ENCODE measurements at regions not wholly inside any gene's neighbourhood (a gene's known extent, or its start where the extent isn't known, plus 50 kb on each side); places are given as distances from the start of the nearest gene placed in this dataset.
"Not testable (repeated sequence)": the region's sequence is repeated elsewhere in the genome, so short reads cannot be mapped to it uniquely, and the experiment has no call there.

DNA sequence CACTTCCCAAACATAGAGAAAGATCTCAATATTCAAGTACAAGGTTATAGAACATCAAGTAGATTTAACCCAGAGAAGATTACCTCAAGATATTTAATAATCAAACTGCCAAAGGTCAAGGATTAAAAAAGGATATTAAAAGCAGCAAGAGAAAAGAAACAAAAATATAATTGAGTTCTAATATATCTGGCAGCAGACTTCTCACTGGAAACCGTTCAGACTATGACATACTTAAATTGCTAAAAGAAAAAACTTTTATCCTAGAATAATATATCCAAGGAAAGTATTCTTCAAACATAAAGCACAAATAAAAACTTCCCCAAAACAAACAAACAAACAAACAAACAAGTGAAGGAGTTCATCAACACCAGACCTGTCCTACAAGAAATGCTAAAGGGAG is 92.4 kb downstream of the FSCB start:
- H3K27ac Mint-ChIP-seq, result no peak overlapping the region
- CTCF ChIA-PET, result no interaction called here

DNA sequence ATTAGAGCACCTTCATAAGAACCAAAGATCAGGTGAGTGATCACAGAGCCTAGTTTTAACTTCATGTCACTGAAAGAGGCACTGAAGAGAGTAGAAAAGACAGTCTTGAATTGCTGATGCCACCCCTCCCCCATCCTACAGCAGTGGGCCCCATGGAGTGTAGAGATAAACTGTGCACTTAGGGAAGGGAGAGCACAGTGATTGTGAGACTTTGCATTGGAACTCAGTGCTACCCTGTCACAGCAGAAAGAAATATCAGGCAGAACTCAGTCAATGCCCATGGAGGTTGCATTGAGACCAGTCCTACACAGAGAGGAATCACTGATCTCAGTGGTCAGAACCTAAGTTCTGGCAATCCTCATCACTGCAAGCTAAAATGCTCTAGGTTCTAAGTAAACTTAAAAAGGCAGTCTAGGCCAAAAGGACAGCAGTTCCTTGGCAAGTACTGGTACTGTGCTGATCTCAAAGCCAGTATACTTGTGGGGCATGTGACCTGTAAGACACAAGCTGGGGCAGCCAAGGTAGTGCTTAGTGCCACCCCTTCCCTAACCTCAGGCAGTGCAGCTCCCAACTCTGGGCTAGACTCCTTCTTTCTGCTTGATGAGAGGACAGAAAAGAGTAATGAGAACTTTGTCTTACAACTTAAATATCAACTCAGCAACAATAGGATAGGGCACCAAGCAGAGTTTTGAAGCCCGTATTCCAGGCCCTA is 94.1 kb downstream of the FSCB start:
- ATAC-seq (no peak), DNase-seq (no peak)
- Mint-ChIP-seq H3K27me3 (no peaks in the 10 kb centered on the region), H3K4me1 (no peaks in the 10 kb centered on the region), H3K9me3 (ENCODE audit: low read depth) (peaks cover 2% of the 10 kb centered on the region), H3K36me3 (no peaks in the 10 kb centered on the region), H3K4me3 (no peak overlapping the region), H3K27ac (no peak overlapping the region)
- CTCF ChIA-PET, result no interaction called here

More for the DNA sequence above, 92.4 kb downstream of the FSCB start:
- Mint-ChIP-seq H3K36me3 (no peaks in the 10 kb centered on the region), H3K4me1 (no peaks in the 10 kb centered on the region), H3K9me3 (ENCODE audit: low read depth) (peaks cover 6% of the 10 kb centered on the region), H3K4me3 (no peak overlapping the region), H3K27me3 (no peaks in the 10 kb centered on the region)
- ATAC-seq, result no peak
- DNase-seq, result no peak

DNA sequence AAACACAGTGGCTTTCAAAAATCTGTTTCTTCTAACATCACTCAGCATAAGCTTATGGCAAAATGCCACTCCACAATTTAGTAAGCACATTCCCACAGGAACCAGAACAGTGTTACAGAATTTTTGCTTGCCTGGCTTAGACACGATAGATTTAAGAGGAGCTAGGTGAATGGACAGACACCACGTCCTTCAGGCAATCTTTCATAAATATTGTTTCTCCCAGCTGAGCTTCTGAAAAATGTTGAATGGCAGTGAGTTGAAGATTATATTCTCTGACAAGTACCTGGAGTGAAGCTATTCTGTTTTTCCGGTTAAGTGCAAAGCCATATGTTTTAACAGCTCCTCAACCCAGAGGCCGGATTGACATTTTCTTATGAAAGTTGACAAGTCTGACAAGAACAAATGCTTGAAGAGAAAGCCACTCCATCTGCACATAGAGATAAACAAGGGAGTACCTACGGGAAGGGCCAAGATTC is 102.0 kb downstream of the FSCB start:
- CTCF ChIA-PET, result no interaction called here
- H3K9me3 Mint-ChIP-seq (ENCODE audit: low read depth), result peaks cover 4% of the 10 kb centered on the region
- DNase-seq, result no peak
- H3K4me1 Mint-ChIP-seq, result no peaks in the 10 kb centered on the region
- H3K36me3 Mint-ChIP-seq, result no peaks in the 10 kb centered on the region
- no peak for ATAC-seq
- no peak overlapping the region for H3K4me3 Mint-ChIP-seq
- H3K27ac Mint-ChIP-seq, result no peak overlapping the region
- no peaks in the 10 kb centered on the region for H3K27me3 Mint-ChIP-seq

DNA sequence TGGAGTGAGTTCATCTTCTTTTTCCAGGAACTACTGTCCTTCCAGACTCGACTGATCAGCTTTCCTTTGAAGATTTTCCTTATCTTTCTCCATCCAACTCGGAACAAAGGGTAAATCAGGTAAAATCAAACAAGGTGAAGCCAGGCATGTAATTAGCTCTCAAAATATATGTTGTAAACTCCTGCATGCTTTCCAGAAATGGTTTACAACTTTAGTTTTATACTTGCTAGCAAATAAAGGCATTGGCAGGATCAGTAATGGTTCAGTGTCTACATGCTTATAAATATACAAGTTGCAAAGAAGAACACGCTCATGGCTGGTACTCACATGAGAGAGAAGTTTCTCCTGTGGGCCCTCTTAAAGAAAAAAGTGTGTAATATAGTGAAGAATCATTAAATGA is 102.5 kb downstream of the FSCB start:
- ATAC-seq (no peak), DNase-seq (no peak)
- Mint-ChIP-seq H3K4me3 (no peak overlapping the region), H3K9me3 (ENCODE audit: low read depth) (peaks cover 4% of the 10 kb centered on the region), H3K4me1 (no peaks in the 10 kb centered on the region), H3K27ac (no peak overlapping the region), H3K27me3 (no peaks in the 10 kb centered on the region), H3K36me3 (no peaks in the 10 kb centered on the region)
- CTCF ChIA-PET, result no interaction called here

DNA sequence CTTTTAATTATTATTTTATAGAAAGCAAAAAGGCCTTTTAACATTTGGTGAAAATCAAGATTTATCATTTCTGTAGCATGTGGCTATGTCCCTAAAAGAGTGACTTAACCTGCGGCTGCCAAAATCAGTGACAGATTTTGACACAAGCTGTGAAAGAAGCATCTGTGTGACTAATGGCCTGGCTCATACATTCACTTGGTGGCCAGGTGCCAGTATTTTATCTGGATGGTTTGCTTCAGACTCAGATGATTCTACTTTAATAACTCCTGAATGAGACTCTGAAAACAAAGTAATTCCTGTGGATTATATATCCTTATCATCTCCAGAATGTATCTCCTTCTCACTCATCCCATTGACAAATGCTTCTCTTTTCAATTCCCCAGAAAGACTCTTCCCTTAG is 103.0 kb downstream of the FSCB start:
- Mint-ChIP-seq H3K36me3 (no peaks in the 10 kb centered on the region), H3K27me3 (no peaks in the 10 kb centered on the region), H3K4me3 (no peak overlapping the region), H3K9me3 (ENCODE audit: low read depth) (peaks cover 4% of the 10 kb centered on the region), H3K27ac (no peak overlapping the region), H3K4me1 (no peaks in the 10 kb centered on the region)
- CTCF ChIA-PET, result no interaction called here
- no peak for DNase-seq
- no peak for ATAC-seq

DNA sequence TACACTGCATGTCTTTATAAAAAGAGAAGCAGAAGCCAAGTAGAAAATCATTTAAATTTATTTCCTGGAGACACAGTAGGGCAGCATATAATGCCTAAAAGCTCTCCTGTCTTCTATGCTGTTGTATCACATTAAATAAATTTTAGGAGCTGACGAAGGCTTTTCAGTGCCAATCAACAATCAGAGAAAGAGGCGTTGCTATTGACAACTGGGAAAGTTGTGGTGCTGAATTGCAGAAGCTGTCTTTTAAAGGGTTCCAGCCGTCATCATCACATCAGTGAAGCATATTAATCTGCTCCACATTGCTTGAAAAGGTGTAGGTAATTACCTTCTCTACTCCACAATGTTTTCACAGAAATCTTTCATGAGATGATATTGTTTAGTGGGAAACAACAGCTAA is 103.9 kb downstream of the FSCB start:
- Mint-ChIP-seq H3K4me3 (no peak overlapping the region), H3K27me3 (no peaks in the 10 kb centered on the region), H3K9me3 (ENCODE audit: low read depth) (peaks cover 4% of the 10 kb centered on the region), H3K27ac (no peak overlapping the region), H3K36me3 (no peaks in the 10 kb centered on the region), H3K4me1 (no peaks in the 10 kb centered on the region)
- no peak for ATAC-seq
- DNase-seq, result no peak
- CTCF ChIA-PET, result no interaction called here

DNA sequence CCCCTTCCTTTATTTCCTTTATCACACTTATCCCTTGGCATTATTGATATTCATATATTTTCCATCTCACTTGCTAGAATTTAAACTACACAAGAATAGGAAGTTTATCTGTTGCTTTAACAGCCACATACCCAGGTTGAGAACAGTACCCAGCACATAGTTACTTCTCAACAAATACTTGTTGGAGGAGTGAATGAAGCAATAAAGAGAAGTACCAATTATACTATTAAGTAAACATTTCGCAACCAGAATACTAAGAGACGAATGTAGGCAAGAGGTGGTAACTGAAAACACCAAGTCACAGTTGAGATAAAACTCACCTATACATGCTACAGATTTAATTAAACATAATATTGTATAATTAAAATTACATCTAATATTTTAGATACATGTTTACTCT is 110.9 kb downstream of the FSCB start:
- CTCF ChIA-PET, result no interaction called here
- no peak overlapping the region for H3K27ac Mint-ChIP-seq
- H3K4me1 Mint-ChIP-seq, result no peaks in the 10 kb centered on the region
- no peak overlapping the region for H3K4me3 Mint-ChIP-seq
- H3K36me3 Mint-ChIP-seq, result no peaks in the 10 kb centered on the region
- H3K9me3 Mint-ChIP-seq (ENCODE audit: low read depth), result no peaks in the 10 kb centered on the region
- no peaks in the 10 kb centered on the region for H3K27me3 Mint-ChIP-seq
- DNase-seq (no peak), ATAC-seq (no peak)

DNA sequence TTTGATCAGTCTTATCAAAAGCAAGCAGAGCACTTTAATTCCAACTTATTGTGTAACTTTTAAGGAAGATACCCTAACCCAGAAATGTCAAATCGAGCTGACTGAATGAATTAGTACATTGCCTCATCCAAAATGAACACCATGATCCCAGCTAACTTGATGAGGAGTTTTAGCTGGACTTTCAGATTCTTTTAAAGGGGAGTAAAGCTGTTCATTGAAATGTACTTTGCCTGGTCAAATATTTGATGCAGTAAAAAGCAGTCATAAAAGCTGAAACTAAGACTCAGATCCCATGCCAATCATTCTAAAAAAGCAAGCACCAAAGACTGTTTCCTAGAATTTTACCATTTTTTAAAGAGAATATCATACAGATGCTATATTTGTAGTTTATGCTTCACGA is 114.1 kb downstream of the FSCB start:
- ATAC-seq, result no peak
- no peak overlapping the region for H3K4me3 Mint-ChIP-seq
- H3K27ac Mint-ChIP-seq, result no peak overlapping the region
- no peaks in the 10 kb centered on the region for H3K27me3 Mint-ChIP-seq
- H3K36me3 Mint-ChIP-seq, result no peaks in the 10 kb centered on the region
- no peaks in the 10 kb centered on the region for H3K9me3 Mint-ChIP-seq (ENCODE audit: low read depth)
- H3K4me1 Mint-ChIP-seq, result no peaks in the 10 kb centered on the region
- DNase-seq, result no peak
- CTCF ChIA-PET, result no interaction called here

DNA sequence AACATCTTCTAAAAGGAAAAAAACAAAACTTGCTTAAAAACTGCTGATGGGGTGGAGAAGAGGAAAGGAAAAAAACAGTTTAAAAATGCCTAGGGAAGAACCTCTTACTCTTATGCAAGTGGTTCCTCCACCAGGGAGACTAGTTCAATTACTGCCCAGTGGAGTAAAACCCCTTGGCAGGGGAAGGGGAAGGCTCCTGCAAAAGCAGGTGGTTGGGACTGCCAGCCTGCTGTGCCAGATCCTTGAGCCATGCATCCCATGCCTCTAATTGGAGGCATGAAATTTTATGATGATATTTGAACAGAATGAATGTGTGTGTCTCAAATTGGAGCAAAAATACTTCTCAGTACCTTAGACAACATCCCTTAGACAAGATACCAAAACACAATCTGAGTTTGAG is 118.8 kb downstream of the FSCB start:
- H3K4me1 Mint-ChIP-seq, result no peaks in the 10 kb centered on the region
- ATAC-seq (no peak), DNase-seq (no peak)
- H3K9me3 Mint-ChIP-seq (ENCODE audit: low read depth), result no peaks in the 10 kb centered on the region
- CTCF ChIA-PET, result no interaction called here
- H3K36me3 Mint-ChIP-seq, result no peaks in the 10 kb centered on the region
- H3K27me3 Mint-ChIP-seq, result no peaks in the 10 kb centered on the region
- H3K4me3 Mint-ChIP-seq, result no peak overlapping the region
- H3K27ac Mint-ChIP-seq, result no peak overlapping the region

DNA sequence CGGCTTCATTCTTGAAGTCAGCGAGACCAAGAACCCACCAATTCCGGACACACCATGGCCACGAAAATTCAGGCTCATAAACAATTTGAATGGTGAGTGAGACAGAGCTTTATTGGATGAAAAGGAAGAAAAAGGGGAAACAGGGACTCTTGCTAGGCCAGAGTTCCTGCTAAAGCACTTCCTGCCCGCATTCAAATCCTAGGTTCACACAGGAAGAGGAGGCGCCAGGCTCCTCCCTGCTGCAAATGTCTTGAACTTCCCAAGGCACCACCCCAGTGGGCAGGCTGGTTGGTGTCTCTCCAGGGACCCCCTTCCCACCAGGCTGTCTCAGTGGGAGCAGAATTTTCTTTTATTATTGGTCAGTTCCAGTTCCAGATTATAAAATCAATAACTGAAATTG is 121.2 kb downstream of the FSCB start:
- CTCF ChIA-PET, result no interaction called here
- DNase-seq (no peak), ATAC-seq (no peak)
- Mint-ChIP-seq H3K27me3 (no peaks in the 10 kb centered on the region), H3K27ac (no peak overlapping the region), H3K4me3 (no peak overlapping the region), H3K4me1 (no peaks in the 10 kb centered on the region), H3K9me3 (ENCODE audit: low read depth) (no peaks in the 10 kb centered on the region), H3K36me3 (no peaks in the 10 kb centered on the region)

DNA sequence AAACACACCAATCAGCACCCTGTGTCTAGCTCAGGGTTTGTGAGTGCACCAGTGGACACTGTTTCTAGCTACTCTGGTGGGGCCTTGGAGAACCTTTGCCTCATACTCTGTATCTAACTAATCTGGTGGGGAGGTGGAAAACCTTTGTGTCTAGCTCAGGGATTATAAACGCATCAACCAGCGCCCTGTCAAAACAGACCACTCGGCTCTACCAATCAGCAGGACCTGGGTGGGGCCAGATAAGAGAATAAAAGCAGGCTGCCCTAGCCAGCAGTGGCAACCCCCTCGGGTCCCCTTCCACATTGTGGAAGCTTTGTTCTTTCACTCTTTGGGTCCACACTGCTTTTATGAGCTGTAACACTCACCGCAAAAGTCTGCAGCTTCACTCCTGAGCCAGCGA is 121.8 kb downstream of the FSCB start:
- CTCF ChIA-PET; DNase-seq; H3K4me3 Mint-ChIP-seq; H3K27me3 Mint-ChIP-seq; ATAC-seq; H3K27ac Mint-ChIP-seq; H3K36me3 Mint-ChIP-seq; H3K4me1 Mint-ChIP-seq; H3K9me3 Mint-ChIP-seq (ENCODE audit: low read depth): not testable (repeated sequence)

DNA sequence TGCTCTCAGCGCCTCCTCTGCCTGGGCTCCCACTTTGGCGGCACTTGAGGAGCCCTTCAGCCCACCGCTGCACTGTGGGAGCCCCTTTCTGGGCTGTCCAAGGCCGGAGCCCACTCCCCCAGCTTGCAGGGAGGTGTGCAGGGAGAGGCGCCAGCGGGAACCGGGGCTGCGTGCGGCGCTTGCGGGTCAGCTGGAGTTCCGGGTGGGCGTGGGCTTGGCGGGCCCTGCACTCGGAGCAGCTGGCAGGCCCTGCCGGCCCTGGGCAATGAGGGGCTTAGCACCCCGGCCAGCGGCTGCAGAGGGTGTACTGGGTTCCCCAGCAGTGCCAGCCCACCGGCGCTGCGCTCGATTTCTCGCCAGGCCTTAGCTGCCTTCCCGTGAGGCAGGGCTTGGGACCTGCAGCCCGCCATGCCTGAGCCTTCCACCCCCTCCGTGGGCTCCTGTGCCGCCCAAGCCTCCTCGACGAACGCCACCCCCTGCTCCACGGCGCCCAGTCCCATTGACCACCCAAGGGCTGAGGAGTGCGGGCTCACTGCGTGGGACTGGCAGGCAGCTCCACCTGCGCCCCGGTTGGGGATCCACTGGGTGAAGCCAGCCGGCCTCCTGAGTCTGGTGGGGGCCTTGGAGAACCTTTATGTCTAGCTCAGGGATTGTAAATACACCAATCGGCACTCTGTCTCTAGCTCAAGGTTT is 122.3 kb downstream of the FSCB start:
- H3K9me3 Mint-ChIP-seq (ENCODE audit: low read depth); H3K27ac Mint-ChIP-seq; DNase-seq; H3K36me3 Mint-ChIP-seq; H3K27me3 Mint-ChIP-seq; CTCF ChIA-PET; ATAC-seq; H3K4me1 Mint-ChIP-seq; H3K4me3 Mint-ChIP-seq: not testable (repeated sequence)

DNA sequence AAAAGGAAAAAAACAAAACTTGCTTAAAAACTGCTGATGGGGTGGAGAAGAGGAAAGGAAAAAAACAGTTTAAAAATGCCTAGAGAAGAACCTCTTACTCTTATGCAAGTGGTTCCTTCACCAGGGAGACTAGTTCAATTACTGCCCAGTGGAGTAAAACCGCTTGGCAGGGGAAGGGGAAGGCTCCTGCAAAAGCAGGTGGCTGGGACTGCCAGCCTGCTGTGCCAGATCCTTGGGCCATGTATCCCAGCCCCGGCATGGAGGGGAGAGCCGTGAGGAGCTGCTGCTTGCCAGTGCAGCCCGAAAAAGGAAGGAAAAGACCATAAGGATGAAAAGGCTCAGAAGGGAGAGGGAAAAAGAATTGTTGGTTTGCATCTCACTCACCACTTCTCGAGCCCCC is 123.0 kb downstream of the FSCB start:
- no peaks in the 10 kb centered on the region for H3K9me3 Mint-ChIP-seq (ENCODE audit: low read depth)
- no peak for ATAC-seq
- H3K27me3 Mint-ChIP-seq, result no peaks in the 10 kb centered on the region
- no peaks in the 10 kb centered on the region for H3K4me1 Mint-ChIP-seq
- no peak overlapping the region for H3K27ac Mint-ChIP-seq
- no peaks in the 10 kb centered on the region for H3K36me3 Mint-ChIP-seq
- CTCF ChIA-PET, result no interaction called here
- DNase-seq, result no peak
- no peak overlapping the region for H3K4me3 Mint-ChIP-seq

DNA sequence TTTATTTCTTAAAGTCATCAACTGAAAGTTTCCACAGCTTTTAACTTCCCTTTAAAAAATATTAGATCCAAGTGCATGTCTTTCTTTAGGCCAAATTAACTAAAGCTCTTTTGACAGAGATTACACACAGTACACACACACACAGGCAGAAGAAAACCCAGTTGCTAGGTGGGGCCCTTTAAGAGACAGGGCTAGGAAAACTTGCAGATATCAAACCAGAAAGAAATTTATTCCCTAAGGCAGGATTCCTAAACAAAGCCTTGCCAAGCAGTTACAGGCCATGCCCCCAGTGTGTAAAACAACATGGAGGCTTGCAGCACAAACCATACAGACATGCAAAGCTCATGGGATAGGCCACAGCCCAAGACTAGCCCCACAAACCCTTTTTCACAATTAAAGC is 123.4 kb downstream of the FSCB start:
- no peaks in the 10 kb centered on the region for H3K4me1 Mint-ChIP-seq
- no peaks in the 10 kb centered on the region for H3K36me3 Mint-ChIP-seq
- DNase-seq, result no peak
- no peak overlapping the region for H3K4me3 Mint-ChIP-seq
- no peaks in the 10 kb centered on the region for H3K9me3 Mint-ChIP-seq (ENCODE audit: low read depth)
- CTCF ChIA-PET, result no interaction called here
- H3K27me3 Mint-ChIP-seq, result no peaks in the 10 kb centered on the region
- no peak for ATAC-seq
- H3K27ac Mint-ChIP-seq, result no peak overlapping the region
